SU-DHL-6 (cell line): ENCODE measurements at regions not wholly inside any gene's neighbourhood (a gene's known extent, or its start where the extent isn't known, plus 50 kb on each side); places are given as distances from the start of the nearest gene placed in this dataset.

Source experiments
- CTCF ChIP-seq: fragments of 200-600 bp; sonication (generic); IDR thresholded peaks from one replicate; pipeline ENCODE4 v1.5.1; 2017; ENCODE audit warnings: antibody characterized with exemption, mild to moderate bottlenecking, low read length, moderate library complexity; ENCODE audit not compliant: insufficient read depth, poor library complexity, severe bottlenecking
- EZH2phosphoT487 ChIP-seq: fragments of 200-600 bp; sonication (generic), shearing (Covaris generic); conservative IDR thresholded peaks from 2 replicates; pipeline ENCODE4 v1.6.1; 2018; ENCODE audit warnings: mild to moderate bottlenecking, antibody characterized with exemption, low read length, moderate library complexity, mixed read lengths

- TF ChIP-seq CTCF (no peak), EZH2phosphoT487 (no peak)
These were observed 444.1 kb downstream of the PLPP3 start for GRCh38 chr1:56135069-56135863.
